ENCODE measurements at regions not wholly inside any gene's neighbourhood (a gene's known extent, or its start where the extent isn't known, plus 50 kb on each side); places are given as distances from the start of the nearest gene placed in this dataset.
"Not testable (repeated sequence)": the region's sequence is repeated elsewhere in the genome, so short reads cannot be mapped to it uniquely, and the experiment has no call there.

DNA sequence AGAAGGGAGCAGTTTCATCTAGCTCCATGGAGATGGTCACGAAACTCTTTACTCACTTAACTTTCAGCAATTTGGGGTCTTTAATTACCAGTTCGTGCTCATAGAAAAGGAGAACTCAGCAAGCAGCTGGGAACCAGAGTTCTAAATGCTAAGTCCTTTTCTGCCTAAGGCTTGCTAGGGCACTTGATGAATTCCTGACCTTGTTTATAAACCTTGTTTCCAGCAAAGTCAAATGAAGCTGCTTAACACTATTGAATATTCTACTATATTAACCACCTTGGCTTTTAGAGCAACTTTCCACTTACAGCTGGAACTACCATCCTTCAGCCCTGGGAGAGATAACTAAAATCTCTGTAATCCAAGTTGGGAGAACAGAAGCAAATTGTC, 79.5 kb upstream of the TSC22D2 start:
- no peak for DNase-seq (ENCODE audit: low read depth in 3 of 3)

DNA sequence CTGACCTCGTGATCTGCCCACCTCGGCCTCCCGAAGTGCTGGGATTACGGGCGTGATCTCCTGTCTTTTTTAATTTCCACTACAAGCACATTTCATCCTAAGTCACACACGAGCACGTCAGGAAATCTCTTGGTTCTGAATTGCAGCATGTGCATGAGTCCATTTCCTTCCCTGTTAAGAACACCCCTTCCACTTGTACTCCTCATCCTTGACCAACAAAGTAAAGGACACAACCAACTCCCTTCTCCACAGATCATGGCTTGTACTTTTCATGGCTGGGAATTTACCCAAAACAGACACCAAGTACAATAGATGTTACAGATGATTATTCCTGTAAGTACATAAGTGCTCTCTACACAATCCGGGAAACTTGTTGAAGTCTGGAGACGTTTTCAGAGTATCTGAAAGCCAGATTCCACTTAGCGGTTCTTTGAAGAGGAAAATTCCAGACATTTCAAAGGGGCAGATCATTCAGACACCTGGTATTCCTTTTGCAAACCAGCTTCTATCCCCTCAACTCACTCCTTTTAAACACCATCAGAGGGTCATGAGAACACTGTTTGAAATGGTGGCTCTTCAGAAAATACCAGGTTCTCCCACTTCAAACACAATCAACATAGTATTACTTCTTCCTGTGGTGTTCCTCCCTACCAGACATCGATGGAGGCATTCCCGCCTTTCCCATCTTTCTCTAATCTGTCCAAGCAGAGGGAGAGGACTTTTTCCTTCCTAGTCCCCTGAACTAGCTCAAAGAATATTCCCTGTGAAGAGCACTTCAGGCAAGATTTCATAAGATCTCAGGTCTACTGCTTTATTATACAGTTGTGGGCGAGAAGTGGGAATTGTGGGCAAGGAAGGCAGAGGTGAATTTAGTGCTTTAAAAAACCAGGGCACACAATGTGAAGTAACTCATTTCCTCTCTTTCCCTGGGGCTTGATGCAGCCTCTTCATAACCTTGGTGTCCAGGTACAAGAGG, 80.1 kb upstream of the TSC22D2 start:
- no peak for DNase-seq (ENCODE audit: low read depth in 3 of 3)

DNA sequence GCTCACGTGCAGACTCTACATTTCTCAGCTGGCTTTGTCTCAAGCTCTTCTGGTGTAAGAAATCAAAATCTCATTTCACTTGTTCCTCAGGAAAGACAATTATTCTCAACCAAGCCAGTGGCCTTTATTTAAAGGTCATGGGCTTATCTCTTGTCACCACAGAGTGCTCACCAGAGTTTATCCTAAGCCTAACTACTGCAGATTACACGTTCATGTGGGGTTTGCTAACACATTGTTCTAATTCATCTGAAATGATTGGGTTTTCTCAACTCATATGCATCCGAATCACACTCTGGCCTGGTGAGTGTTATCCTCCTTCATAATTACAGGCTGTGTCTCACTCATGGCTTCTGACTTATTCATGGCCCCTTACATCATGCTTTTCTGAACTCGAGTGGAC, 83.3 kb upstream of the TSC22D2 start:
- DNase-seq (ENCODE audit: low read depth in 3 of 3): no peak

DNA sequence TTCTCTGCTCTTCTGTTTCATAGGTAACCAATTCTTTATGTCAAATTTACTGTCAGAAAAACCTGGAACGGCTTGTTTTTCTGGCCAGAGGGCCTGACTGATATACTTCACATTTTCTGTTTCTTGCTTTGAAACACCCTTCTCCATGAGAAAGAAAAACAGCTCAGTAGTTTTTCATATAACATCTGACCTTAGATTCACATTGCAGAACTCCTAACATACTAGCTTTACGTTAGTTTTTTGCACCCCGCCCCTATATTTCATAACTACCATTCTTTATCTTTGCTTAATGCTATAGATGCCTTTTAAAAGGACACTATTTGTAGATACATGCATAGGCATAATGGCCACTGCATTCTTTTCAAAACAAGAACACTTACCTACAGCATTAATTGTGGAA, 83.9 kb upstream of the TSC22D2 start:
- DNase-seq (ENCODE audit: low read depth in 3 of 3): no peak

DNA sequence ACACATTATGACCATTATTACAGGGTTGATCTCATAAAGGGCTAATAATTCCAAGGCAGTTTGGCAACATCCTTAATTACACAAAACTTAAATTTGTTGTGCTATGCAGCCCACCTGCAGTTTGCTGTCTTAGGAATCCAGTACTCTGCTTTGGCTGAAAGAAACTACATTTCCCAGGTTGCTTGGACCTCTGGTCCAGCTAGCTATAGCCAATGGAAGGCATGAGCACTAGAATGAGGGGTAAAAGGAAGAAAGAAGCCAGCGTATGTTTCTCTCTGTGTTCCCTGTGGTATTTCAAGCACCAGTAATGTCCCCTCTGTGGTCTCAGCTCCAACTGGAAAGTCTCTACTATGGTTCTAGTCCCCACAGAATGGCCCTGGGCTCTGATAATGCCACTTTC, 84.3 kb upstream of the TSC22D2 start:
- no peak for DNase-seq (ENCODE audit: low read depth in 3 of 3)

DNA sequence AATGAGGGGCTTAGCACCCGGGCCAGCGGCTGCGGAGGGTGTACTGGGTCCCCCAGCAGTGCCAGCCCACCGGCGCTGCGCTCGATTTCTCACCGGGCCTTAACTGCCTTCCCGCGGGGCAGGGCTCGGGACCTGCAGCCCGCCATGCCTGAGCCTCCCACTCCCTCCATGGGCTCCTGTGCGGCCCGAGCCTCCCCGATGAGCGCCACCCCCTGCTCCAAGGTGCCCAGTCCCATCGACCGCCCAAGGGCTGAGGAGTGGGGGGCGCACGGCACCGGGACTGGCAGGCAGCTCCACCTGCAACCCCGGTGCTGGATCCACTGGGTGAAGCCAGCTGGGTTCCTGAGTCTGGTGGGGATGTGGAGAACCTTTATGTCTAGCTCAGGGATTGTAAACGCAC, 85.0 kb upstream of the TSC22D2 start:
- DNase-seq (ENCODE audit: low read depth in 3 of 3): not testable (repeated sequence)

DNA sequence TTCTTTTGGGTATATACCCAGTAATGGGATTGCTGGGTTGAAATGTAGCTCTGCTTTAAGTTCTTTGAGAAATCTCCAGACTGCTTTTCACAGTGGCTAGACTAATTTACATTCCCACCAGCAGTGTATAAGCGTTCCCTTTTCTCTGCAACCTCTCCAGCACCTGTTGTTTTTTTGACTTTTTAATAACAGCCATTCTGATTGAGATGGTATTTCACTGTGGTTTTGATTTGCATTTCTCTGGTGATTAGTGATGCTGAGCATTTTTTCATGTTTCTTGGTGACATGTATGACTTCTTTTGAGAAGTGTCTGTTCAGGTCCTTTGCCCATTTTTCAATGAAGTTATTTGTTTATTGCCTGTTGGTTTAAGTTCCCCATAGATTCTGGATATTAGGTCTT, 87.1 kb upstream of the TSC22D2 start:
- not testable (repeated sequence) for DNase-seq (ENCODE audit: low read depth in 3 of 3)

DNA sequence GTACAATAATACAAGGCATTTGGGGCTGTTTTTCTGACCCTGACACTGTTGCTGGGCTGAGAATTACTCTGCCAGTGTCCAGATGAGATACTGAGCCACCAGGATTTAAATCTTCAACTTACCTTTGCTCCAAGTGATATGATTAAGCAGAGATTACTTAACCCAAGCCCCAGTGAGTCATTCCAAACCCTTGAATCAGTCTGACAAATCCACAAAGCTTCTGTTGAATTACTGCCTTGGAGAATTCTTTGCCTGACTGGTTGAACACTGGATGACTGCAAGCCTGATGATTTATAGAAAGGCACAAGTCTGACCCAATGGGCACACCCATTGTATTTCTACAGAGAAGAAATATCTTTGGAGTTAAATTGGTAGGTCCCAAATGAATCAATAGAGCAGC, 88.2 kb upstream of the TSC22D2 start:
- DNase-seq (ENCODE audit: low read depth in 3 of 3): no peak

DNA sequence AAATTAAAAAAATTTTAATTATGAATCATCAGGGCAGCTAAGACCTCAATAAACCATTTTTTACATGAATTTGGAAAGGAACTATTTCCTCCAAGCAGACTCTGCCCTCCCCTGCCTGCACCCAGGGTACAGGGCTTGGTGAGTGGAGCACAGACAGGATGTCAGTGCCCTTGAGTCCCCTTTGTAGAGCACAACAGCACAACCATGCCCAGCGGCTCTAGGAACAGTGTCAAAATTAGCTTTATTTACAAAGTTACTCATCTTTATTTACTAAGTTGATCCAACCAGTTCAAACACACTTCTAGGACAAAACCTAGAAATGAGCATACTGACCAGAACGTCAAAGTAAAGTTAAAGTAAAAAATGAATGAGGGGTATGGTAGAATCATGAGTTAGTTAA, 90.6 kb upstream of the TSC22D2 start:
- DNase-seq (ENCODE audit: low read depth in 3 of 3): no peak

DNA sequence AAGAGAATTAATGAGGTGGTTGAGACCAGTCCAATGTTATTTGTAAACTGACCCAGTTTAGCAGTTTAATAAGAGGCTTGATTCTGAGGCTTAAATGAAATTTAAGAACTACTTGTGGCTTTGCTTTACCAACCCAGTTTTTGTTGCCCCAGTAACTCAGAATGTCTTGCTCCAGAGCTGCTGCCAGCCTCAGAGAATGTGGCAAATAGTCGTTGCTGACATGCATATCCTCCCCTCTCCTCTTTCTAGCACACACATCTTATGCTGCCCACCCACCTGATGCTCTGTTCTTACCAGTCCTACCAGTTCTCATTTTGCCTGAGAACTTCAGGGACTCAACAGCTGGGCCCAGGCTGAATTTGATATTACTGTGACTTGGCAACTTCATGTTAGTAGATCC, 92.4 kb upstream of the TSC22D2 start:
- no peak for DNase-seq (ENCODE audit: low read depth in 3 of 3)

DNA sequence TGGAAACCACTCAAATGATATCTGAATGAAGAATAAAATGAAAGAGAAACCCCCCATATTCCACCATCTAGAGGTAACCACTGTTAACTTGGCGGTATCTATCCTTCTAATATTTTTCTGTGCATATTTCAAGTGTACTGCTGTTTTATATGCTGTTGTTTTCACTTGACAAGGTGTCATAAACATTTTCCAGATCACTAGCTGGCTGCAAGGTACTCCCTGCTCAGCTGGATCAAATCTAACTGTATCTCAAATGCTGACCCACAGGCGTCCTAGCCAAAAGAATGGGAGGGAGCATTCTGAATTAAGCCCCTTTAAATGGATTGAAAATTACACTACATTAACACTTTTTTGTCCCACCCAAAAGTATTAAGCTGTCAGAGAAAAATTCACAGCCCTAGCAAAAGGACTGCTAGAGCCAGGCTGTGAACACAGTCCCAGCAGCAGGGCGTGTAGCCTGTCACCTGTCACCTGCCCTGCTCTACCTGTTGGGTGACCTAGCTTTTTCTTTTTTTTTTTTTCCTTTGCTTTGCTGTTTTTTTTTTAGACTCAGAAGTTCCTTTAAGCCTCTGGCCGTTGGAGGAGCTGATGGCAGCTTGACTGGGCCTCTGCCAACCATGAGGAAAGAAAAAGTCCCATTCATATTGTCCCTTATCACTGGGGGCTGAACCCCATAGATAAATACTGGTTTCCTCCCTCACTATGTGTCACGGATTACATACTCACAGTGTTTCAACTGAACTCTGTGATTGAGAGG, 93.7 kb upstream of the TSC22D2 start:
- no peak for DNase-seq (ENCODE audit: low read depth in 3 of 3)

DNA sequence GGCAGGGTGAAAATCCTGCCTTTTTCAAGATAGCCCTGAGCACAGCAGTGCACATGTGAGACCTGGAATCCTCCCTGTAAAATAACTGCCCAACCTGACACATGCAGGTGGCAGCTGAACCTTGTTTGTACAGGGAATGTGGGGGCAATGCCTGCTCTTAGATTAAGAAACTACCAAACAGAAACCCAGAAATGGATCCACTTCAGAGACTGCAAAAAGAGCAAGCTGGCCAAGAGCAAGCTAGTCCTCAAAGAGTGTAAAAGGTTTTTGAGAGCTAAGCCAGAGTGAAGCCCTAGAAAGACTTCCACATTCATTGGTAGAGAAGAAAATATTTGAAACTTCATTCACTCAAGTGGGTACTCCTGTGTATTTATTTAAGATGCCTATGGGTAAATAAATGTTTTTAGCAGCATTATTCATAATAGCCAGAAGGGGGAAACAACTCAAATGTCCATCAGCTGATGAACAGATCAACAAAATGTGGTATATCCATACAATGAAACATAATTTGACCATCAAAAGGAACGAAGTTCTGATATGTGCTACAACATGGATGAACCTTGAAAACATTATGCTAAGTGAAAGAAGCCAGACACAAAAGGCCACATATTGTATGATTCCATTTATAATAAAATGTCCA, 96.0 kb upstream of the TSC22D2 start:
- no peak for DNase-seq (ENCODE audit: low read depth in 3 of 3)

DNA sequence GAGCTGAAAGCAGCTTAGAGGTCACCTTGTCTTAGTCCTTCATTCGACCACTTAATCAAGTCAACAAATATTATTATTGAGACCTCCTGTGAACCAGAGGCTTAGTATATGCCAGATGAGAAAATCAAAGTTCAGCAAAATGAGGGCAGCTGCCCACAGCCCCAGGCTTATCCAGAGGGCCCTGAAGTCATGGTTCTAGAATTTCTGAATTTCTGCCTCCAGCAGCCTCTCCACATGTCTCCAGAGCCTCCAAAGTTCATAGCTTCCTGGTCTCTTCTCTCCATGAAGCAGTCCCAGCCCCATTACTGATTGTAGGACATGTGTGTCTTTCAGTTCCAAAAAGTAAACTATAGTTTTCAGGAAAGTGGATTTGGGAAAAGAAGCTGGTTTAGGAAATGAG, 96.9 kb upstream of the TSC22D2 start:
- DNase-seq (ENCODE audit: low read depth in 3 of 3): no peak

DNA sequence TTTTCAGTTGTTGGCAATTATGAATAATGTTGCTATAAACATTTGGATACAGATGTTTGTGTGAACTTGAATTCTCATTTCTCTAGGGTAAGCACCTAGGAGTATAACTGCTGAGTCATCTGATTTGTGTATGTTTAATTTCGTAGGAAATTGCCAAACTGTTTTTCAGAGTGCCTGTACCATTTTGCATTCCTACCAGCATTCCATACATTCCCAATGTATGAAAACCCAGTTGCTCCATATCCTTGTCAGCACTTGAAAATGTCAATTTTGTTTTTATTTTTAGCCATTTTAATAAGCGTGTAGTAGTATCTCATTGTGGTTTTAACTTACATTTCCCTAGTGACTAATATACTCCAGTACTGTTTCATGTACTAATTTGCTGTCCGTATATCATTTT, 98.5 kb upstream of the TSC22D2 start:
- DNase-seq (ENCODE audit: low read depth in 3 of 3): no peak

DNA sequence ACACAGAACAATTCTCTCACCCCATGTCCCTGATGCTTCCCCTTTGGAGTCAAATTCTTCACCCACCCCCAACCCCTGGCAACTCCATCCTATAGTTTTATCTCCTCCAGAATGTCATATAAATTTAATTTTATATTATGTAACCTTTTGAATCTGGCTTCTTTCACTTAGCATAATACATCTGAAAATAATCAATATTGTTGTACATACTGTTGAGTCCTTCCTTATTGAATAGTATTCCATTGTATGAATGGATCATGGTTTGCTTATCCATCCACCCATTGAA, 98.9 kb upstream of the TSC22D2 start:
- no peak for DNase-seq (ENCODE audit: low read depth in 3 of 3)

DNA sequence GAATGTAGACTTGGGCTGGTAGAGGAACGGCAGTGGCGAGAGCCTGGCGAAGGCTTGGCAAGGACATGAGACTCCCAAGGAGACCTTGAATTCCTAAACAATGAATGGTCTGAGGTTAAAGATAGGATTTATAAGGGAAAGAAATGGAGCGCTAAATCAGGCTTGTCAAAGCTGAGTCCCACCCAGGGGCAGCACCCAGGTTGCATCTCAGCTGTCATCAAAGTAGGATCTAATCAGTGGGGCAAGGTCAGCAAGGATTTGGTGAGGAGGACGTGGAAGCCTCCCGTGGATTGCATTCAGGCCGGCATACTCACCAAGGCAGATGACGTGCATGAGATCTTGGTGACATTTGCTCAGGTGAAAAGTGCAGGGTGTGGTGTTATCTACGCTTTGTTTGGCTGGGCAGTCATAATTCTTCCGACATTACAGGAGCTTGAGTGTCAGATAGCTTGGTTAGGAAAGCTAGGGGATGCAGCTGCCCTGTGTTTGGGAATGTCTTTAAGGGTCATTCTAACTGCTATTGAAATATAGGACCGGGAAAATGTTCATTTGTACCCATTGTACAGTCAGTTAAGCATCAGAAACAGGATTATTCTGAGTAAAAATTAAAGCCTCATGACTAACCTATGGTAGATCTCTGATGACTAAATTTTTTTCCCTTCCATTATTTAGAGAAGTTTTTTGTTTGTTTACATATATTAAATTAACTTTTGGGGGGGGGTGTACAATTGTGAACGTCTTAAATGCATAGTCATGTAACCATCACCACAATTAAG, 99.4 kb upstream of the TSC22D2 start:
- no peak for DNase-seq (ENCODE audit: low read depth in 3 of 3)

DNA sequence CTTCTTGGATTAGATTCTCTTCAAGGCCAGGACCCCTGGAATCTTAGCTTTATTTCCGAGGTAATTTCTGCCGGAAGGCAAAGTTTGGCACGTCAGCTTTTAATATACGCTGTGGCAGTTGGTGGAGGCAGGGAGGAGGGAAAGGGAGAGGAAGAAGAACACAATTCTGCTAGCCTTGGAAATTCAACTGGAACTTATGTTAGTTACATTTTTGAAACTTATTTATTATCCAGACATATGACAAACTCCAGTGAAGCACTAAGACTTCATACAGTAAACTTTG, 100.1 kb upstream of the TSC22D2 start:
- no peak for DNase-seq (ENCODE audit: low read depth in 3 of 3)

DNA sequence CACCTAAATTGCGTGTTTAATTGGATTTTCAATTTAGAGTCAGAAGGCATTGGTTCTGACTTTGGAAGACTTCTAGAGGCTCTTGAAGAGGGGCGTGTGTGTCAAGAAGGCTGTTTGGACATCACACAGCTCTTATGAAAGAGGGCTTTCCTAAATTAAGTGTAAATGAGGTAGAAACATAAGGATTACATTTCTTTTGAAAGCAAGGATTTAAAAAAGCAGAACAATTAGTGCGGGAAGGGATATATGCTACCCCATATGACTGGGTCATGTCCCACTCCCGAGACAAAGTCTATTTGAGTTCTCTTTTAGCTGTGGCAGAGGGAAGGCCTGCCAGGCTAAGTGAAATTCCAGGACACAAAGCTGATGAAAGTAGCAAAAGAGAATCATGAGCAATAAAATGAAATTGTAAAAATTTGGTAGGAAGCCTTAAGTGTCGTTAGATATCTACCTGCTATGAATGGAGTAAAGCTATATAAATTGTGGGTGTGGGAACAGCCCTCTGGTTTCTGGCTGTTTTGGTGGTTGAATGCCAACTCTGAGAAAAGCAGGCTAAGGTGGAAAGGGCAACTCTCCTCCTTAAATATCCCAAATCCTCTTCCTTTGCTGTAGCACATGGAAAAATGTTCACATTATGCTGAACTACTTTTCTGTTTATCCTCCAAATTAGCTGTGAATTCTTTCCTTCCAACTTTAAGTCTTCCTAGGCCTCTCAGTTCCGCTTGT, 100.6 kb upstream of the TSC22D2 start:
- no peak for DNase-seq (ENCODE audit: low read depth in 3 of 3)

DNA sequence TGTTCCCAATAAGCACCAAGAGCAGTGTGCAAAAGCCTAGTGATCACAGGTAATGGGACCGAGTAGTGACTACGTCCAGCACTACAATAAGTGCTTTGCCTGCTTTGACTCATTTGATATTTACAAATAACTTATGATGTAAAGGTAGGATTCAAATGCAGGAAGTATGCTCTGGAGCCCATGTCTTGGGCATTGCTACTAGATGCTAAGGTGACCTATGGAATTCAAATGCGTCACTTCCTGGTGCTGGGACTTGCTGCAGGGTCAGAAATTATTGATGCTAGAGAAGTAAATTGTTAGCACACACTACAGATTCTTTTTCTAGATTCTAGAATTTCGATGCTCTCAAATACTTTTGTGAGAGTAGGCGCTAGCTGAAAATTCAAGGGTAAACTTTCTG, 101.2 kb upstream of the TSC22D2 start:
- DNase-seq (ENCODE audit: low read depth in 3 of 3): no peak

DNA sequence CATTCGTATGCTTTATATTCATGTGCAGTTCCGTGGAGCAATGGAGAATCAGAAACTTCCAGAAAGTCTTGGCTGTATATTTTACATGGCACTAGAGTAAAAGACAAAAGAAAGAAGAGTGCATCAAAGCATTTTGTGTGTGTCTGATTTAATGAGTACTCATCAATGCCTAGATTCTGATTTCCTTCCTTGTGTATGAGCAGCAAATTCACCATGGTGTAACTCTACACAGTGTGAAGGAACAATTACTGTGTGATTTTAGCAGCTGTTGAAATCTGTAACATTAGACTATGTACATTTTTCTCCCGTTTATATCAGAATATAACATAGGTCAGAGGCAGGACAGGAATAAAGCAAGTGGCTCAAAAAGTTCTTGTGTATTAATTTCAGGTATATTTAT, 102.0 kb upstream of the TSC22D2 start:
- no peak for DNase-seq (ENCODE audit: low read depth in 3 of 3)

DNA sequence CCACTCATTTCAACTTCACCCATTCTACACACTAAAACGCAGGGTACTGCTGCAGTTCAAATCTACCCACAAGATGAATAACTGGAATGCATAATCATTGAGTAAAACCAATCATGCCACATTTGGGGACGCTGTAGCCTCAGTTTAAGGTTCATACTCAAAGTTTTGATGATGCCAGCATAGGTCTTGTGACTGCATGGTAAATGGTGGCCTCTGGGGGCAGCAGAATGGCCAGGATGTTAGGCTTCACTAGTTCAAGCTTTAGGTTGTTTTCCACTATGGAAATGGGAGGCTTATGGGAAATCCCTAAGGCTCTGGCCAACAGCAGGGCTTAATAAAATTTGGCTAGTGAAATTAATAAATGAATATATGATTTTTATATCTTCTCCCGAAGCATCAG, 104.3 kb upstream of the TSC22D2 start:
- no peak for DNase-seq (ENCODE audit: low read depth in 3 of 3)

DNA sequence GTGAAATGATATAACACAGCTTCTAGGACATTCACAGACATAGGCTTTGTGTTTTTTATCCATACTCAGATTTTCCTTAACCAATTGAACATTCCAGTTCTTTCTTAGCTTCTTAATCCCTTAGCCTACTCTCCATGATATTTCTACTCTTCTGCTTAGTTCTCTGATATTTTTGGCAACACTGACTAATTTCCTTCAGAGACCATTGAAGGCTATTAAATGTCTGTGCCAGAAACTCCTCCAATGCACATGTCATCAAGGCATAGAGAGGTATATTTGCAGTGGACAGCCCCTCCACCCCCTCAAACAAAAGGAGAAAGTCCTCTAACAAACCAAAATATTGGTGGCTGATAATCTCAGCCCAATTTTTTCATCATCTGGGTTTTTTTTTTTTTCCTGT, 105.9 kb upstream of the TSC22D2 start:
- DNase-seq (ENCODE audit: low read depth in 3 of 3): no peak

Measured in stimulated activated CD4-positive, alpha-beta T cell treated with anti-CD3 and anti-CD28 coated beads, TNF-alpha, amount 100 ng/mL, for 4 hours (primary cell).